GM12878 (cell line): ENCODE measurements at regions not wholly inside any gene's neighbourhood (a gene's known extent, or its start where the extent isn't known, plus 50 kb on each side); places are given as distances from the start of the nearest gene placed in this dataset.

Experiments used
- ATAC-seq: fragments of 200-7000 bp; cut with Tn5 transposase; 3 replicates; pipeline ENCODE4 v1.9.1; 2020; ENCODE audit warnings: mild to moderate bottlenecking, moderate library complexity
- BruUV-seq: library from RNA; stranded (reverse); fragments of 400-500 nt; replicated peaks from 2 replicates; lab custom pipeline; 2021; lab: Mats Ljungman, UMichigan
- CTCF ChIA-PET: fragments of 300-600 bp; sonication (Branson Sonifier 250); formaldehyde crosslinking; extraction: SDS; loops from one replicate; lab custom pipeline; 2021; ENCODE audit warnings: inconsistent platforms; lab: Yijun Ruan, JAX
- POLR2A ChIA-PET: fragments of 350-600 bp; formaldehyde crosslinking; extraction: SDS; loops from one replicate; lab custom pipeline; 2021; ENCODE audit warnings: inconsistent platforms; lab: Charles Lee
- RAD21 ChIA-PET: fragments of 300-600 bp; sonication (Branson Sonifier 250); formaldehyde crosslinking; loops from one replicate; lab custom pipeline; 2023; ENCODE audit warnings: antibody characterized with exemption; ENCODE audit not compliant: unreplicated experiment; lab: Charles Lee
- SMC1A ChIA-PET: fragments of 300-600 bp; sonication (Branson Sonifier 250); formaldehyde crosslinking; loops from one replicate; lab custom pipeline; 2023; ENCODE audit not compliant: unreplicated experiment, uncharacterized antibody; lab: Charles Lee
- DNase-seq: peaks from one replicate; pipeline ENCODE4 v3.0.0-alpha.2; 2011; ENCODE audit warnings: low read depth, low spot score
- FAIRE-seq: peaks from 3 replicates; lab custom pipeline; 2011; peaks lifted over from hg19 to GRCh38; lab: Jason Lieb, UNC
- H2AFZ ChIP-seq: 2 replicates; pipeline ENCODE4 v1.6.0; 2011; ENCODE audit warnings: low read depth, low read length, control low read depth; ENCODE audit not compliant: control insufficient read depth
- H3K27ac ChIP-seq: 2 replicates; pipeline ENCODE4 v1.5.1; 2011; ENCODE audit warnings: control low read depth; ENCODE audit not compliant: control insufficient read depth, insufficient read depth
- H3K27me3 ChIP-seq, 2 experiments: replicated peaks in 1 of 2; 2 replicates each; pipeline versions ENCODE4 v1.6.0 to v1.6.1; 2011; ENCODE audit warnings: low read length in 1 of 2; ENCODE audit not compliant: control insufficient read depth in 2 of 2, insufficient read depth in 2 of 2
- H3K36me3 ChIP-seq, 2 experiments: 2 replicates each; pipeline ENCODE4 v1.5.1; 2011; ENCODE audit warnings: low read length in 1 of 2; ENCODE audit not compliant: control insufficient read depth in 2 of 2, insufficient read depth in 2 of 2
- H3K4me1 ChIP-seq: 2 replicates; pipeline ENCODE4 v1.6.1; 2011; ENCODE audit warnings: mild to moderate bottlenecking, low read length, moderate library complexity, mixed read lengths; ENCODE audit not compliant: control insufficient read depth, insufficient read depth
- H3K4me2 ChIP-seq: 2 replicates; pipeline ENCODE4 v1.6.0; 2011; ENCODE audit warnings: control low read depth; ENCODE audit not compliant: control insufficient read depth, insufficient read depth
- H3K4me3 ChIP-seq: fragments of 200-600 bp; sonication (generic); 2 replicates; pipeline ENCODE4 v1.5.1; 2016
- H3K79me2 ChIP-seq: 2 replicates; pipeline ENCODE4 v1.6.0; 2011; ENCODE audit warnings: low read length; ENCODE audit not compliant: control insufficient read depth, insufficient read depth
- H3K9ac ChIP-seq: 2 replicates; pipeline ENCODE4 v1.8.0; 2011; ENCODE audit warnings: low read length, control low read depth, mixed read lengths; ENCODE audit not compliant: control insufficient read depth, insufficient read depth
- H3K9me3 ChIP-seq: replicated peaks from 3 replicates; pipeline ENCODE4 v1.5.1; 2011; ENCODE audit warnings: mild to moderate bottlenecking, low read length; ENCODE audit not compliant: control insufficient read depth, insufficient read depth
- H4K20me1 ChIP-seq: 2 replicates; pipeline ENCODE4 v1.6.0; 2011; ENCODE audit not compliant: control insufficient read depth, insufficient read depth
- DPF2 ChIP-seq: fragments of 450-650 bp; IDR thresholded peaks from 2 replicates; pipeline ENCODE4 v1.6.1; 2017; ENCODE audit warnings: mild to moderate bottlenecking
- KLF5 ChIP-seq: fragments of 450-650 bp; IDR thresholded peaks from 2 replicates; pipeline ENCODE4 v1.6.1; 2014; ENCODE audit warnings: mild to moderate bottlenecking; ENCODE audit not compliant: partially characterized antibody
- PAX8 ChIP-seq: fragments of 450-650 bp; IDR thresholded peaks from 2 replicates; pipeline ENCODE4 v1.6.1; 2017; ENCODE audit warnings: mild to moderate bottlenecking, moderate library complexity
- SMAD5 ChIP-seq: IDR thresholded peaks from 2 replicates; pipeline ENCODE4 v1.6.1; 2016; ENCODE audit warnings: antibody characterized with exemption, low read depth
- SPI1 ChIP-seq: IDR thresholded peaks from 2 replicates; pipeline ENCODE4 v1.6.1; 2011; ENCODE audit warnings: low read depth, mild to moderate bottlenecking, low read length, moderate library complexity, borderline replicate concordance; ENCODE audit not compliant: insufficient read depth
- TAF1 ChIP-seq: IDR thresholded peaks from 2 replicates; pipeline ENCODE4 v1.6.1; 2011; ENCODE audit warnings: mild to moderate bottlenecking, low read depth, low read length, borderline replicate concordance
- ZNF622 ChIP-seq: fragments of 450-650 bp; IDR thresholded peaks from 2 replicates; pipeline ENCODE4 v1.6.1; 2017; ENCODE audit warnings: mild to moderate bottlenecking, inconsistent platforms
- WGBS: methylation state at CpG from one replicate; pipeline ENCODE4 v1.1.6; 2016; ENCODE audit warnings: low lambda C conversion rate; ENCODE audit not compliant: insufficient replicate concordance, insufficient coverage; ENCODE audit errors: missing lambda C conversion rate; 5-methylcytosine and 5-hydroxymethylcytosine counted together
- in situ Hi-C: fragments of 300-500 bp; cut with MboI; formaldehyde crosslinking; loops from 9 replicates; pipeline ENCODE4 v1.14.3; 2018; ENCODE audit warnings: mixed read lengths
- intact Hi-C: fragments of 100-400 bp; cut with micrococcal nuclease; formaldehyde crosslinking; loops from one replicate; pipeline ENCODE4 v1.14.2; 2022; ENCODE audit not compliant: unreplicated experiment
- TF ChIP-seq, protein P1 (sequence below): fragments of 450-650 bp; conservative IDR thresholded peaks from 2 replicates; pipeline ENCODE4 v1.6.1; 2017; ENCODE audit warnings: mild to moderate bottlenecking, moderate library complexity

DNA sequence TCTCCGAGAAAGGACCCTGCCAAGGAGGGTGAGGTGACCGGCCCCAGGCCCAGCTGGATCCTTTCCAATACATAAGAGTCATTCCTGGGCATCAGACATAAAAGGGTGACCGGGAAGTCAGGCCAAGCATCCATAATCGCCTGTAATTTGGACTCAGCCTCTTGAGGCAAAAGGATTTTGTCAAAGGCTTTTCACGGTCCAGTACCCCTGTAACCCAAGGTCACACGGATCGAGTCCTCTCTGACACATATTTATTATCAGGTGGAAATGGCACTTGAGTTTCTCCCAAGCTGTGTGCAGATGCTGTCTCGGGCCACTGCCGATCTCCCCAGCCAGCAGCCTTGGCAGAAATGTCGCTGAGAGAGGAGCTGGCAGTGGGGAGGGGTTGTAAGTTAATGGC is 556.5 kb downstream of the MN1 start:
- in situ Hi-C loops (no loop called here), intact Hi-C loops (no loop called here)
- H3K4me2 ChIP-seq, result no peak overlapping the region
- no peaks in the 10 kb centered on the region for H3K4me1 ChIP-seq
- TF ChIP-seq, protein P1, sequence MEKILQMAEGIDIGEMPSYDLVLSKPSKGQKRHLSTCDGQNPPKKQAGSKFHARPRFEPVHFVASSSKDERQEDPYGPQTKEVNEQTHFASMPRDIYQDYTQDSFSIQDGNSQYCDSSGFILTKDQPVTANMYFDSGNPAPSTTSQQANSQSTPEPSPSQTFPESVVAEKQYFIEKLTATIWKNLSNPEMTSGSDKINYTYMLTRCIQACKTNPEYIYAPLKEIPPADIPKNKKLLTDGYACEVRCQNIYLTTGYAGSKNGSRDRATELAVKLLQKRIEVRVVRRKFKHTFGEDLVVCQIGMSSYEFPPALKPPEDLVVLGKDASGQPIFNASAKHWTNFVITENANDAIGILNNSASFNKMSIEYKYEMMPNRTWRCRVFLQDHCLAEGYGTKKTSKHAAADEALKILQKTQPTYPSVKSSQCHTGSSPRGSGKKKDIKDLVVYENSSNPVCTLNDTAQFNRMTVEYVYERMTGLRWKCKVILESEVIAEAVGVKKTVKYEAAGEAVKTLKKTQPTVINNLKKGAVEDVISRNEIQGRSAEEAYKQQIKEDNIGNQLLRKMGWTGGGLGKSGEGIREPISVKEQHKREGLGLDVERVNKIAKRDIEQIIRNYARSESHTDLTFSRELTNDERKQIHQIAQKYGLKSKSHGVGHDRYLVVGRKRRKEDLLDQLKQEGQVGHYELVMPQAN, result no peak
- no peak for TF ChIP-seq SMAD5
- TF ChIP-seq TAF1, result no peak
- no peak for TF ChIP-seq ZNF622
- TF ChIP-seq KLF5, result no peak
- no peak for TF ChIP-seq PAX8
- TF ChIP-seq SPI1, result no peak
- TF ChIP-seq DPF2, result no peak
- DNase-seq (no peak), FAIRE-seq (no peak), ATAC-seq (no peak)
- H3K27me3 ChIP-seq, result no peaks in the 10 kb centered on the region
- CTCF ChIA-PET, result no interaction called here
- H3K4me3 ChIP-seq, result no peak overlapping the region
- H4K20me1 ChIP-seq, result no peaks in the 10 kb centered on the region
- H3K36me3 ChIP-seq, result no peaks in the 10 kb centered on the region
- SMC1A ChIA-PET, result no interaction called here
- H3K9ac ChIP-seq, result no peak overlapping the region
- no TSS peak for BruUV-seq
- POLR2A ChIA-PET, result no interaction called here
- 11% methylated on average over 10 of the region's 10 CpGs for WGBS
- H3K79me2 ChIP-seq, result no peaks in the 10 kb centered on the region
- no peaks in the 10 kb centered on the region; the same call in 2 of the 3 replicates for H3K9me3 ChIP-seq
- H3K27ac ChIP-seq, result no peak overlapping the region
- RAD21 ChIA-PET, result no interaction called here
- no peak overlapping the region for H2AFZ ChIP-seq
